COLO668 (cell line): ENCODE measurements at regions not wholly inside any gene's neighbourhood (a gene's known extent, or its start where the extent isn't known, plus 50 kb on each side); places are given as distances from the start of the nearest gene placed in this dataset.
"Not testable (repeated sequence)": the region's sequence is repeated elsewhere in the genome, so short reads cannot be mapped to it uniquely, and the experiment has no call there.

Source experiments
- DNase-seq: peaks from one replicate; lab custom pipeline; 2025; ENCODE audit not compliant: unreplicated experiment; lab: John Stamatoyannopoulos, UW

DNA sequence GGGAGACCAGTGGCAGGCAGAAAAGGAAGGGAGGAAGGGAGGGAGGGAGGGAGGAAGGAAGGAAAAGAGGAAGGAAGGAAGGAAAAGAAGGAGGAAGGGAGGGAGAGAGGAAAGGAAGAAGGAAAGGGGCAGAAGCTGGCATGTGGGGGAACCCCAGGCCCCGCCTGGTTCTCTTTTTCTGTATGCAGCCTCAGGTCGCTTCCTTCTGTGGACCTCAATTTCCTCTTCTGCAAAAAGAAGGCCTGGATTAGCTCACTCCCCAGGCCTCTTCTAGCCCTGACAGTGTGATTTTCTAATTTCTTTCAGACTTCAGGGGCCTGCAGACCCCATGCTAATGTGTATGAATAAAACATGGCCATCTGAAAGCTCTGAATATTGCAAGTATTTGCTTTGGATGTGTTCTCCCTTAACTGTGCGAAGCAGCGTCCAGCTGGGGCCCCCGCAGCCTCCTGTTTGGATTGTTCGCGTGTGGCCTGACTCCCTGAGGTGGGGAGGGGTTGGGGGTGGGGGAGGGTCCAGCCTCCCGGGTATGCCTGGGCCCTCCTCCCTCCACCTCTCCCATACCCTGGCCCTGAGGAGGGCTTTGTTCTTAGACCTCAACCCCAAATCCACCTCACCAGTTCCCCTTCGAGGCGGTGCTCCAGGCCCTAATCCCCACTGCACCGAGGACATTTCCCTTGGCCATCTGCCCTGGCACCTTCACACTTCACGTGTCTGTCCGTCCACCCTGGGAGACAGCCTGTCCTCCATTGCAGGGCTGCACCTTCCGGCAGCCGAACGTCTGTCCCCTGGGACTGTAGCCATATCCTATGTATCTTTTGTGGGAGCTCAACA lies 199.9 kb upstream of the ATP6AP2 start:
- peak; percentile 8 for DNase-seq

DNA sequence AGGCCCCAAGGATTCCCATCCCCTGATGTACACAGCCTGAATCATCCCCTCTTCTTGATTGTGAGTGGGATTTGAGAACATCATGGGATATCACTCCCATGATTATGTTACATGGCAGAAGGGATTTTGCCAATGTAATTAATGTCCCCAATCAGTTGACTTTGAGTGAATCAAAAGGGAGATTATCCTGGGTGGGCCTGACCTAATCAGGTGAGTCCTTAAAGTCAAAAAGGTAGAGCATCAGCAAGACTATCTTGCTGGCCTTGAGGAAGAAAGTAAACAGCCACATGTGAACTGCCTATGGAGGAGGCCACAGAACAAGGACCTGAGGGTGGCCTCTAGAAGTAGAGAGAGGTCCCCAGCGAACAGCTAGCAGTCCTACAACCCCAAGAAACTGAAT lies 203.1 kb upstream of the ATP6AP2 start:
- DNase-seq, result no peak

DNA sequence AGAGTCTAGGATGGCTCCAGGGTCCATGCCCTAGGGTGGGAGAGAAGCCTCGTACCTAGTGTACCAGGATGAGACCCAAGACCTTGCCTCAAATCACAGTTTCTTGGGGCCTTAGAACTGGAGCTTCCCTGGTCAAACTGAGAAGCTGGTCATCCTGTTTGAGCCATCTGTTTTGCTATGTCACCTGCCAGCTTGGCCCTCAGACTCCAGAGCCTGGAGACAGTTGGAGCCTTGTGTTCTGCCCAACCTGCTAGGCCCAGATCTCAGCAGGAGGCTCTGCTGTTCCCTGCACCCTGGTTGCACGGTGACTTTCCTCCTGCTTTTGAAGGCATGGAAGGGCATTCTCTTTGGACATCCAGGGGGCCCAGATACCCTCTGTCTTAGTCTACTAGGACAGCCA lies 206.3 kb upstream of the ATP6AP2 start:
- DNase-seq, result no peak

DNA sequence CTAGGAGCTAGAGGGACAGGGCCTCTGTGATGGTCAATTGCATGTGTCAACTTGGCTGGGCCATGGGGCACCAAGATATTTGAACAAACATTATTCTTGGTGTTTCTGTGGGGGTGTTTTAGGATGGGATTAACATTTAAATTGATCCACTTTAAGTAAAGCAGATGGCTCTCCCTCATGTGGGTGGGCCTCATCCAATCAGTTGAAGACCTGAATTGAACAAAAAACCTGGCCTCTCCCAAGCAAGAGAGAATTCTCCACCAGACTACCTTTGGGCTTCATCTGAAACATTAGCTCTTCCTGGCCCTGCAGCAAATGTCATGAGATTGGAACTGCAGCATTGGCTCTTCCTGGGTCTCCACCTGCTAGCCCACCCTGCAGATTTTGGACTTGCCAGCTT lies 207.1 kb upstream of the ATP6AP2 start:
- DNase-seq, result no peak

DNA sequence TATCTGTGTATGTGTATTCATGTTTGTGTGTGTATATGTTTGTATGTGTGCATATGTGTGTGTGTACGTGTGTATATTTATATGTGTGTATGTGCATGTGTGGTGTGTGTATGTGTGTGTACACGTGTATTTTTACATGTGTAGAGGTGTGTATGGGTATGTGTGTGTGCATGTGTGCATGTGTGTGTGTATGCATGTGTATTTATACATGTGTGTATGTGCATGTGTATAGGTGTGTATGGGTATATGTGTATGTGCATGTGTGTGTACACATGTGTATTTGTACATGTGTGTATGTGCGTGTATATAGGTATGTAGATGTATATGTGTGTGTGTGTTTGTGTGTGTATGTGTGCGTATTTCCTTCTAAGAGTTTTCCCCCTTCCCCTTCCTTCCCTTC lies 207.7 kb upstream of the ATP6AP2 start:
- no peak for DNase-seq

DNA sequence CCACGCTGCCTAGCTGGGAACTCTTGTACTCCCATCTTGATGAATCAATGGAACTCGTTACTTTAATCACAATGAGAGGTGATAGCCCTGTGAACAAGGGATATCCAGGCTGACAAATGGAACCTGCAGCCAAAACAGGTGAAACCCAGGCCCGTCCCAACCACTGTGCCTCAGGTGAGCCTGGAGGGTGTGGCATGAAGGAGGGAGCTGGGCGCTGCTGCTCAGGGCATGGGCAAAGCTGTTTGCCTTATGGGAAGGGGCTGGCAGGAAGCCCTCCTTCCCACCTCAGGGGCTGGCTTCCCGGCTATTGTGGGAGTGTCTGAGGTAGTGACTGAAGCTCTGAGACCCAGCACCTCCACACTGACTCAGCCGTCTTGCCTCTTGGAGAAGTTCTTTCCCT lies 209.4 kb upstream of the ATP6AP2 start:
- no peak for DNase-seq

DNA sequence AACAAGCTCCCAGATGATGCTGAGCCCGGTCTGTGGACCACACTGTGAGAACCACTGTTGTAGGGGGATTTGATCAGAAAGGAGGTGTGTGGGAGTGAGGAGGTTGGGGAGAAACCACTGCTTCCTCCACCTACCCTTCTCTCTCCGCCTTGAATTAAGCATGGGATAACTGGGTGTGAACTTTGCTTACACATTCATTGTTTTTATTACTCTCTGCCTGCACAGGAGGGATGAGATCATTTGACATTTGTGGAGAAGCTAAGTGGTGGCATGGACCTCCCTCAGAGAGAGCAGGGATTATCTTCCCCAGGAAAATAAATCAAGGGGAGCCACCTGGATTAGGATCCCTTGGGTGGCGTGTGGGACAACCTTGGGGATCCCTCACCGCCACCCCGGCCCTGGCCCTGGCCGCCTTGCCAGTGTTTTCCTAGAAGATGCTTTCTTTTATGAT lies 212.1 kb upstream of the ATP6AP2 start:
- DNase-seq, result no peak

DNA sequence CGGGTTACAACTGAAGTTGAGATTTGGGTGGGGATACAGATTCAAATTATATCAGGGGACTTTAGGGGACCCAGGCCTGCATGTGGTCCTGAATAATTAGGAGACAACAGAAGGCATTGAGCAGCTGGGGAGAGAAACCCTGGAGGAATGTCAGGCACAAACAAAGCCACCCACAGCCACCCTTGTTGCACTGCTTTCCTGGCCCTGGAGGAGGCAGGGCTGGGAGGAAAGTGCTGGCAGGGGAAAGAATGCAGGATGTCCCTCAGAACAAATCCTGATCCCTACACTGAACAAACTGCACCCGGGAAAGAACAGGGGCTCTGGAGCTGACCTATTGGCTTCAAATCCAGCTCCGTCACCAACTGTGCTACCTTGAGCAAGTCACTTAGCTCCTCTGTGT lies 214.1 kb upstream of the ATP6AP2 start:
- no peak for DNase-seq

DNA sequence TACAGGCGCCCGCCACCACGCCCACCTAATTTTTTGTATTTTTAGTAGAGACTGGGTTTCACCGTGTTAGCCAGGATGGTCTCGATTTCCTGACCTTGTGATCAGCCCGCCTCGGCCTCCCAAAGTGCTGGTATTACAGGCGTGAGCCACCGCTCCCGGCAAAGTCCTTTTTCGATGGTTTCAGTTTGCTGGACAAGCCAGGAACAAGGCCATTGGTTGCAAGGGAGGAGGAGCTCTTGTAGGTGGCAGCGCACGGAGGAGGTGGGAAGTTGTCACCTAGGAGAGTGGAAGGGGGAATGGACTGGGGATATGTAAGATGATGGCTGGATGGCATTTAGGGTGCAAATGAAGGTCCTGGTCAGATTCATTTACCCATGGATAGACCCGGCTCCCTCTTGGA lies 218.5 kb upstream of the ATP6AP2 start:
- DNase-seq, result not testable (repeated sequence)

DNA sequence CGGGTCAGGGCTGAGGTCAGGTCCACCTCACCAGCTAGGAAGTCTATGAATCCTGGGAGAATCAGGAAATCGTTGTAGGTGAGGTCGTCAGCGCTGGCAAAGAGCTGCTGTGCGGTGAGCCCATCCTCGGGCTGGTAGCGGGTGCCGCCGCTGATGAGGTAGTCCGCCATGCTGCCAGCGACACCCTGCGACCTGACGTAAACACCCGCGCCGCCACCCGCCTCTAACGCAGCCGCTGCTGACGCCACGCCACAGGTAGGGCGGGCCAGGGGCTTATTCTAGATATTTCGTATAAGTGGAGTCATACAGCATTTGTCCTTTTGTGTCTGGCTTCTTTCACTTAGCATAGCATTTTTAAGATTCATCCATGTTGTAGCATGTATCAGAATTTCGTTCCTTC lies 220.2 kb upstream of the ATP6AP2 start:
- DNase-seq, result no peak

DNA sequence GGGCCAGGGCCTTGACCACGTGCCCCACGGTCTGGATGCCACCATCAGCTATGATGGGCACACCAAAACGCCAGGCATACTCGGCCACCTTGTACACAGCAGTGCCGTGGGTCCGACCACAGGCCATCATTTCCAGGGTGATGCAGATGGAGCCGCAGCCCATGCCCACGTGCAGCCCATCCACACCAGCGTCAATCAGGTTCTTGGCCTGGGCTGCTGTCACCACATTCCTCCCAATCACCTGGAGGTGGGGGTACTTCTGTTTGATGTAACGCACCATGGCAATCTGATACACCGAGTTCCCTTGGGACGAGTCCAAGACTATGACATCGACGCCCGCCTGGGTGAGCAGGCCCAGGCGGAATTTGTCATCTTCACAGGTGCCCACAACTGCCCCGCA lies 221.2 kb upstream of the ATP6AP2 start:
- no peak for DNase-seq

DNA sequence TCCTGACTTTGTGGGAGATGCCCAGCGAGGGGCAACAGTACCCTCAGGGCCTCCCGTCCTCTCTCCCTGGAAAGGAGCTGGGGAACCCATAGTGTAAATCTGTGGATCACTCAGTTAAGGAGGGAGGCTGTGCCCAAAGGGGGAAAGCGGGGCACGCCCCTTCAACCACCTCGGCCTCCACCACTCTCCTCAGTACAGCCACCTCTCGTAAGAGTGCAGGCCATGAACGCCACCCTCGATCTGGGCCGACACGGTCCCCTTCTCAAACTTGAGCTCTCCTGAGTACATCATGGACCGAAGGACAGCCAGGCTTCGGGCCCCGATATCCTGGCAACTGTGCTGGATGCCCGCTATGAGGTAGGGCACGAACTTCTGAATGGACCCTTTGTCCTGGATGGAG lies 221.8 kb upstream of the ATP6AP2 start:
- no peak for DNase-seq

DNA sequence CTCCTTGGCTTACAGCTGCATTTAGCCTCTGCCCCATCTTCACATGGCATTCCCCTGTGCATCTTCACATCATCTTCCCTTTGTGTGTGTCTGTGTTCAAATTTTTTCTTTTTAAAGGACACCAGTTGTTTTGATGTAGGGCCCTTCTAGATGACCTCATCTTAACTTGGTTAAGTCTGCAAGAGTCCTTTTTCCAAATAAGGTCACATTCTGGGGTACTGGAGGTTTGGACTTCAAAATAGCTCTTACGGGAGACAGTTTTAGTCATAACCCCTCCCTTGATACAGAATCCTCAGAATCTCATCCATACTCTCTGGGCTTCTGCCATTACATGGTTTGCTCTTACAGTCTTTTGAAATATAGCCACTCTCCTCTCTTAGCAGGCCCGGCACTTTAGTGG lies 231.5 kb upstream of the ATP6AP2 start:
- no peak for DNase-seq

DNA sequence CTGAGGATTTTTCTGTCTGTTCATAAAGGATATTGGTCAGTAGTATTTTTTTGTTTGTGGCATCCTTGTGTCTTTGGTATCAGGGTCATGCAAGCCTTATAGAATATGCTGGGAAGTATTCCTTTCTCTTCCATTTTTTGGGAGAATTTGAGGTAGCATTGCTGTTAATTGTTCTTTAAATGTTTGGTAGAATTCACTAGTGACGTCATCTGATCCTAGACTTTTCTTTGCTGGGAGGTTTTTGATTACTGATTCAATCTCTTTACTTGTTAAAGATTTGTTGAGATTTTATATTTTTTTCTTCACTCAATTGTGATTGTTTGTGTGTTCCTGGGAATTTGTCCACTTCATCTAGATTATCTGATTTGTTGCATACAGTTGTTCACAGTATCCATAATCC lies 234.4 kb upstream of the ATP6AP2 start:
- no peak for DNase-seq

DNA sequence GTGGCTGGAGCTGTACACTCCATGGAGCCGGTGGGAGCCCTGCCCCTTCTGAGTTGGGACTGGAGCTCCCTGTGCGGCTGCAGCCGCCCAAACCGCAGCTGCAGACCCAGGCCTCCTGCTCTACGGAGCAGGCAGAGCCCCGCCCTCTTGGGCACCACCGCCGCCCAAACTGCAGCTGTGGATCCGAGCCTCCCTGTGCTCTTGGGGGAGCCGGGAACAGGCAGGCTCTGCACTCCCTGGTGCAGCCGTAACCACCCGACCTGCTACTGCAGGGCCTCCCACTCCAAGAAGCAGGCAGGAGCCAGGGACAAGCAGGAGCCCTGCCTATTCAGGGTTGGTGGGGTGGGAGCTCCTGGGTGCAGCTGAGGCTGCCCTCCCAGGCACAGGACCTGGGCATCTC lies 237.5 kb upstream of the ATP6AP2 start:
- DNase-seq, result no peak

DNA sequence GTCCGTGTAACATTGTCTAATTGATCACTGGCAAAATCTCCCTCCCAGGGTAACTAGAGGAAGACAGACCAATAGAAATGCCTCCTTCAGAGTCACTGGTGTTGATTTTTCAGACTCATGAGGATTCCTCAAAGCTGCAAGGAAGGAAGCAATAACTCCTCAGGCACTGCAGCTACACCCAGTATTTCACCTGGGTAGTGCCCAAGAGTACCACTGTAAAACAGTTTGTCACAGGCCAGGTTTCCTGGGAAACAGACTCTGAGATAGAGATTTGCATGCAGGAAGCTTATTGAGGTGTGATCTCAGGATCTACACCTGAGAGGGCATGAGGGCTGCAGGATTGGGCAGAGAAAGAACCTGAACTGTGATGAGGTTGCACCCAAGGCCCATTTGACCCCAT lies 240.7 kb upstream of the ATP6AP2 start:
- DNase-seq, result no peak

DNA sequence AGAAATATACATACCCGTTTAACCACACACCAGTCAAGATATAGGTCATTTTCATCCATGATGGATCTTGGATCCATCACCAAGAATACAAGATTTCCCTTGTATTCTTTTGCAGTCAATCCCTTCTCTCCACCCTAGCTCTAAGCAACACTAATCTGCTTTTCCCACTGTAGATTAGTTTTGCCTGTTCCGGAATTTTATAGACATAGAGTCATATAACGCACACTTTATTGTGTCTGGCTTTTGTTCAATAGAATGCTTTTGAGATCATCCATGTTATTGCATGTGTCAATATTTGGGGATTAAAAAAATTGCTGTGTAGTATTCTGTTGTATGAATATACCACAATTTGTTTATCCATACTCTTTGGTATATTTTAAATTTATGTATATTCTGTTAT lies 235.6 kb upstream of the BCOR start:
- no peak for DNase-seq

DNA sequence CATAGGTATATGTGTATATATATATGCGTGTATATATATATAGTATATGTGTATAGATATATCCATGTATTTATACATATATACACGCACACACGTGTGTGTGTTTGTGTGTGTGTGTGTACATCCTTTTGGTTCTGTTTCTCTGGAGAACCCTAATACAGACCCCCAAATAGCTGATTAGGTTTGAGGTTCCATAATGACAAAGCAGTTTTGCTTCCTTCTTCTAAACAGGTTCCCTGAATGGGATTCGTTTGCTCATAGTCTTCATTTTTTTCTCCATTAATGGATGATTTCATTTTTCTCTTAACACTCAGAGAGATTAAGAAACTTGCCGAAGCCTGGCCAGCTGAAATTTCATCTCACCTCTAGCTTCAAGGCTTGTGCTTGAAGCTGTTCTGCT lies 234.0 kb upstream of the BCOR start:
- DNase-seq, result no peak

DNA sequence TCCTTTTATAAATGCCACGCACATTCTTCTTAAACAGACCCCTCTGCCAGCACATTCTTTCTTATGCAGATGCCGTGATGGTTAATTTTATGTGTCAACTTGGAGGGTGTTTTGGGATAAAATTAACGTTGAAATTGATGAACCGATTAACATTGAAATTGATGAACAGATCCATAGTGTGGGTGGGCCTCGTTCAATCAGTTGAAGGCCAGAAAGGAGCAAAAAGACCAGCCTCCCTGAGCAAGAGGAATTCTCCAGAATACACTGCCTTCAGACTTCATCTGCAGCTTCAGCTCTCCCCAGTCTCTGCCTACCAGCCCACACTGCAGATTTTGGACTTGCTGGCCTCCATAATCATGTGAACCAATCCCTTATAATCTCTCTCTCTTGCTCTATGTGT lies 233.6 kb upstream of the BCOR start:
- no peak for DNase-seq

DNA sequence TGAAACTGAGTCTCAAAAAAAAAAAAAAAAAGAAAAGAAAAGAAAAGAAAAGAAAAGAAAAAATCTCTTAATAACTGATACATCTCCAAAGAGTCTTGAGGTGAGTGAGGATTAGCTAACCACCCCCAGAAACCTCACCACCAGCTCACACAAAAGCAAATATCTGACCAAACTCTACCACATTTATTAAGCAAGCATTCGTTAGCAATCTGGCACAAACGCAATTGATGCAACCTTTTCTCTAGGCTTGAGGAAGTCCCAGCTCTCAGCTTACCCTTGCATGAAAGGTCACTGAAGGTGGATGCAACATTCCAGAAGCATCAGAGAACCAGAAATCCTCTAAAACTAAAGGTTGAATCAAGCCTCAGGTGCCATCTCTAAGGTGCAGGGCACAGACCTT lies 231.9 kb upstream of the BCOR start:
- no peak for DNase-seq

DNA sequence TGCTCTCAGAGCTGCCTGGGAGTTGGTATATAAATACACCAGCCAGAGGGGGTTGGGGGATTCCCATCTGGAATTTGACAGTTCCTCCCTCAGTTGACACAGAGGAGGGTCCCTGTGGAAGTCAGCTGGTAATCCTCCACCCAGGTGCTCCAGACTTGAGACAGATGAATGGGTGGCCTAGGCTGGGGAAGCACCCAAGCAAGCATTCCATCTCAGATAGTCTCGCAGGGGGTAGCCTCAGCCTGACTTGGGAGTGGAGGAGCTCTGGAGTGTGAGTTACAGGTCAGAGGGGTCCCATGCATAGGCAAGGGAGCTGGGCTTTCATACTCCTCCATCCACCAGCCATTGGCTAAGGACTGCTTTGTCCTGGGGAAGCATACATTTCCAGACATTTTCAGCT lies 229.3 kb upstream of the BCOR start:
- DNase-seq, result no peak

DNA sequence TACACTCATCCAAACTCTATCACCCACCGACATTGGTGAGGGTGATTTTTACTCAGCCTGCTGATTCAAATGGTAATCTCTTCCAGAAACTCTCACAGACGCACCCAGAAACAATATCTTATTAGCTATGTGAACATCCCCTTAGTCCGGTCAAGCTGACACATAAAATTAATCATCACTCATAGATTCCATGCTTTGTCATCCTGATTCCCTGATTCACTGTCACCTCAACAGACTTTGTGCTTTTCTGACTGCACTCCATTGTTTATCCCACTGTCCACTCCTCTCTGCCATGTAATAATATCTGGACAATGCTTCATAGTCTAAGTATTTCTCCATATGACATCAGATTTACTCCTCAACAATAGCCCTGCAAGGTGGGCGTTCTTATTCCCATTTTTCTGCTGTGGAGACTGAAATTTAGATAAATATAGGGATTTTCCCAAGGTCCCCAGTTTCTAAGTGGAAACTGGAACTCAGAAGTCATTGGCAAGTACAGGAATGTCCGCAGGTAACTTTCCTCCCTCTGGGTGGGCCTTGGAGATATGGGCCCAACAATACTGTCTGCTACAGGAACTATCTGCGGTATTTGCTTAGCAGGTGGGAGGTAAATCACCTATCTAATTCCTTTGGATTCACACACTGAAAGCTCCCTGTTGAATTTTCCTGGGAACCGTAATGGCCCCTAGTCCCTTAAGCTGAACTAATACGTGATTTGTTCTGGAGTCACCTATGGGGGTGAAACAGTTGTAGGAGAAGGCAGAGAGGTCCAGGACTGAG lies 228.6 kb upstream of the BCOR start:
- DNase-seq, result no peak

DNA sequence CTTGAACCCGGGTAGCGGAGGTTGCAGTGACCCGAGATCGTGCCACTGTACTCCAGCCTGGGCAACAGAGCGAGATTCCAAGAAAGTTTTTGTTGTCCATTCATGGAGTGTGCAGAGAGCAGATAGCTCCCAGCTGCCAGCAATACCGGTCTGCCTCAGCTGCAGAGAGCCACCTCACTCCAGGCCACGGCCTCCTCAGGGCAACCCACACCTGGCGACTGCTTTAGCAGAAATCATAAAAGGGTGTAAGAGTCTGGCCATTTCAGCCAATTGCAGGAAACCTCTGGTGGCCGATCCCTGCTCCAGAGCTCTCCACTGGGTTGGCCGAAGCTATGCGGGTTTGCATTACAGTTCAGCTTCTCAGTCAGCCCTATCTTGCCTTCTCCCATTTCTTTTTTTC lies 227.4 kb upstream of the BCOR start:
- no peak for DNase-seq
